ENCODE measurements at regions not wholly inside any gene's neighbourhood (a gene's known extent, or its start where the extent isn't known, plus 50 kb on each side); places are given as distances from the start of the nearest gene placed in this dataset.
"Not testable (repeated sequence)": the region's sequence is repeated elsewhere in the genome, so short reads cannot be mapped to it uniquely, and the experiment has no call there.

DNA sequence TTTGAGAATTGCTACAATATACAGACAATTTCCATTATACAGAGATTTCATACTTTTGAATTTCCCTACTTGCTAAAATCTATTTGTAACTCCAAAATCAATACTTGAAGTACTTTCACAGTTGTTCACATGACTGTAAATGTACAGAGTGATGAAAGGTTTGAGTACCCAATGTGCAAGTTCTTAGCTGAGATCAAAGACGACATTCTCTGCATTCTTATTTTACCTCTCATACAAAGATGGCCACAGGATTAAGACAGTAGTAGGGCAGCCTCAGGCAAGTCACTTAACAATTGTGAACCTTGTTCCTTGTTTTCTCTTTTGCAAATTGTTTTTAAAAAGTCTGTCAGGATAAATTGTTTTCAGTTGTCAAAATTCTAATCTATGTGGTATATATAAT lies 255.9 kb upstream of the KITLG start:
- intact Hi-C loops (cut with DNase I) = no loop called here
- no peaks in the 10 kb centered on the region for H3K36me3 ChIP-seq
- no peak for DNase-seq
- TF ChIP-seq, protein P1, sequence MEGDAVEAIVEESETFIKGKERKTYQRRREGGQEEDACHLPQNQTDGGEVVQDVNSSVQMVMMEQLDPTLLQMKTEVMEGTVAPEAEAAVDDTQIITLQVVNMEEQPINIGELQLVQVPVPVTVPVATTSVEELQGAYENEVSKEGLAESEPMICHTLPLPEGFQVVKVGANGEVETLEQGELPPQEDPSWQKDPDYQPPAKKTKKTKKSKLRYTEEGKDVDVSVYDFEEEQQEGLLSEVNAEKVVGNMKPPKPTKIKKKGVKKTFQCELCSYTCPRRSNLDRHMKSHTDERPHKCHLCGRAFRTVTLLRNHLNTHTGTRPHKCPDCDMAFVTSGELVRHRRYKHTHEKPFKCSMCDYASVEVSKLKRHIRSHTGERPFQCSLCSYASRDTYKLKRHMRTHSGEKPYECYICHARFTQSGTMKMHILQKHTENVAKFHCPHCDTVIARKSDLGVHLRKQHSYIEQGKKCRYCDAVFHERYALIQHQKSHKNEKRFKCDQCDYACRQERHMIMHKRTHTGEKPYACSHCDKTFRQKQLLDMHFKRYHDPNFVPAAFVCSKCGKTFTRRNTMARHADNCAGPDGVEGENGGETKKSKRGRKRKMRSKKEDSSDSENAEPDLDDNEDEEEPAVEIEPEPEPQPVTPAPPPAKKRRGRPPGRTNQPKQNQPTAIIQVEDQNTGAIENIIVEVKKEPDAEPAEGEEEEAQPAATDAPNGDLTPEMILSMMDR (IDR thresholded peaks at IDR 0.05) = no peak
- no peaks in the 10 kb centered on the region for H3K4me1 ChIP-seq
- H3K9ac ChIP-seq (ENCODE audit: low read depth in 2 of 2, low read length in 2 of 2) = no peak overlapping the region
- no peaks in the 10 kb centered on the region for H3K27me3 ChIP-seq
- no peak overlapping the region for H3K27ac ChIP-seq
- no peaks in the 10 kb centered on the region for H3K9me3 ChIP-seq
- H3K4me3 ChIP-seq = no peak overlapping the region

DNA sequence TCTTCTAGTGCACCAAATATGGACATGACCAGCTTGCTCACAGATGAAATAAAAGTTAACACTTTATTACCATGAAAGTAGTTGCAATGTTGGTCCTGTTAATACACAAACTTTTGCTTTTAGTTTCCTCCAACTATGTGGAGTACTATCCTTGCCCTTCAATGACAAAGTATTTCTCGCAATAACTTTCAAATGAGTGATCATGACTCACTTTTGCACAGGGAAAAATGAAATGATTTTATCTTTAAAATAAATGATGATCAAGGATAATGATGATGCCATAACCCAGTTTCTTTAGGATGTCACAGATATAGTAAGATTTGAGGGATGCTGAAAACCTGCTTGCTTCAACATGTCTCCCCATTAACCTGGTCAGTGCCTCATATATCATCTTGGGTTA lies 254.0 kb upstream of the KITLG start:
- Histone ChIP-seq H3K36me3 (no peaks in the 10 kb centered on the region), H3K9ac (ENCODE audit: low read depth in 2 of 2, low read length in 2 of 2) (no peak overlapping the region), H3K27me3 (no peaks in the 10 kb centered on the region), H3K9me3 (no peaks in the 10 kb centered on the region), H3K4me1 (no peaks in the 10 kb centered on the region), H3K4me3 (no peak overlapping the region), H3K27ac (no peak overlapping the region)
- TF ChIP-seq, protein P1 (IDR thresholded peaks at IDR 0.05) = no peak
- no peak for DNase-seq
- intact Hi-C loops (cut with DNase I) = no loop called here

DNA sequence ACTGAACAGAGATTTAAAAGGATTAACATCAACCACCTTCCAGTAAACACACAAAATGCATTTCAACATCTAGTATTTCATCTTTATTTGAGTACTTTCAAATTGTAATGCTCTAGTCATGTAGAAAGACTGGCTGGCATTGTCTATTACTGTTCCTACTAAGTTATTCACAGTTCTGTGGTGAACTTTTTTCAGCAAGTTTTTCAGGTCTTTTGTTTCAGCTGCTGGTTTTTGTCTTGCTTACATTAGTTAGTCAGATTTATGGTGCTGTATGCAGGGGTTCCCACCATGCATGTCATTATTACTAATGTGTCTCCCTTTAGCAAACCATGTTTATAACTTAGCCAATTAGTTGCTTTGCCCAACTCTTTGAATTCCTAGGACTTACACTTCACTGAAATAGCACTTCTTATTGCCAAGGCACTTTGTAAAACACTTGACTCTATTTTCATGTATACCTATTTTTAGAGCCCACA lies 253.4 kb upstream of the KITLG start:
- no peaks in the 10 kb centered on the region for H3K36me3 ChIP-seq
- no peak overlapping the region for H3K27ac ChIP-seq
- TF ChIP-seq, protein P1 (IDR thresholded peaks at IDR 0.05) = no peak
- intact Hi-C loops (cut with DNase I) = no loop called here
- no peaks in the 10 kb centered on the region for H3K4me1 ChIP-seq
- H3K9ac ChIP-seq (ENCODE audit: low read depth in 2 of 2, low read length in 2 of 2) = no peak overlapping the region
- H3K4me3 ChIP-seq = no peak overlapping the region
- H3K27me3 ChIP-seq = no peaks in the 10 kb centered on the region
- no peaks in the 10 kb centered on the region for H3K9me3 ChIP-seq
- DNase-seq = no peak

DNA sequence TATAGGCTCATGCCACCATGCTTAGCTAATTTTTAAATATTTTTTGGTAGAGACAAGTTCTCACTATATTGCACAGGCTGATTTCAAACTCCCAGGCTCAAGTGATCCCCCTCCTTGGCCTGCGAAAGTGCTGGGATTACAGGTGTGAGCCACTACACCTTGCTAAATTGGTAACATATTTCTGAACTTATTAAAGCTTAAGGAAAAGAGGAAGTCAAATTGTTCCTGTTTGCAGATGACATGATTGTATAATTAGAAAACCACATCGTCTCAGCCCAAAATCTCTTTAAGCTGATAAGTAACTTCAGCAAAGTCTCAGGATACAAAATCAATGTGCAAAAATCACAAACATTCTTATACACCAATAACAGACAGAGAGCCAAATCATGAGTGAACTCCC lies 248.3 kb upstream of the KITLG start:
- H3K27ac ChIP-seq; intact Hi-C loops (cut with DNase I); H3K9me3 ChIP-seq; H3K36me3 ChIP-seq; H3K4me1 ChIP-seq; DNase-seq; H3K9ac ChIP-seq (ENCODE audit: low read depth in 2 of 2, low read length in 2 of 2); H3K4me3 ChIP-seq; H3K27me3 ChIP-seq: not testable (repeated sequence)

DNA sequence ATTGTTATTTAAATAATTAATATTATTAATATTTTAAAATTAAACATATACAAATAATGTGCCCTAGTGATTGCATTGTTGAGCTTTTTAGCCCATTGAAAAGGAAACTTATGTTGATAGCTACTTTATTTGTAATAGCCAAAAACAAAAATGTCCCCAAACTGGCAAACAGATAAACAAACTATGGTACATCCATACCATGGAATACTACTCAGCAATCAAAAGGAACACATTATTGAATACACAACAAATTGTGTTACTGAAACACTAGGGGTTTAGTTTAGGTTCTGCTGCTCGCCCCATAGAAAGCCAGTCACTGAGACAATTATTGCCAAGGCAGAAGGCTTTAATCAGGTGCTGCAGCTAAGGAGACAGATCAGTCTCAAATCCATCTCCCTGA lies 239.7 kb upstream of the KITLG start:
- TF ChIP-seq, protein P1 (IDR thresholded peaks at IDR 0.05) = no peak
- intact Hi-C loops (cut with DNase I) = no loop called here

DNA sequence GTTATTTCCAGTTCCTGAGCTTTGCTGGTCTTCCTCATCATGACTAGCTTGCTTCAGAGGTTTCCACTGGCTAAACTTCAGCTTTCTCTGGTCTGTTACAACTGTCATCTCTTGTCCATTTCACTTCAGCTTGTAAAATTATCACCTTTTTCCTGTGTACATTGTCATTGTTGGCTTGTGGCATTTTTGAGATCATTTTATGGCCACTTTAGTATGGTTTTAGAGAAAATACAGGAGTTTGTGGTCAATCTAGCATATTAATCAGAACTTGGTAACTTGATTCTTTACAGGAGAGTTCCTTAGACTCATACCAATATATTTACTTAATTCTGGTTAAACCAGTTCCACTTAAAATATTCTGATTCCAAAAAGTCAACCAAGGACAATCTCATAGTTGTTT lies 235.9 kb upstream of the KITLG start:
- intact Hi-C loops (cut with DNase I) = no loop called here
- DNase-seq = no peak
- H3K9me3 ChIP-seq = no peaks in the 10 kb centered on the region
- no peaks in the 10 kb centered on the region for H3K4me1 ChIP-seq
- H3K4me3 ChIP-seq = no peak overlapping the region
- H3K27me3 ChIP-seq = no peaks in the 10 kb centered on the region
- TF ChIP-seq, protein P1 (IDR thresholded peaks at IDR 0.05) = no peak
- H3K27ac ChIP-seq = no peak overlapping the region
- H3K9ac ChIP-seq (ENCODE audit: low read depth in 2 of 2, low read length in 2 of 2) = no peak overlapping the region
- H3K36me3 ChIP-seq = no peaks in the 10 kb centered on the region

More for the DNA sequence above, 239.7 kb upstream of the KITLG start:
- DNase-seq = no peak
- Histone ChIP-seq H3K27ac (no peak overlapping the region), H3K4me3 (no peak overlapping the region), H3K9ac (ENCODE audit: low read depth in 2 of 2, low read length in 2 of 2) (no peak overlapping the region), H3K36me3 (no peaks in the 10 kb centered on the region), H3K9me3 (no peaks in the 10 kb centered on the region), H3K27me3 (no peaks in the 10 kb centered on the region), H3K4me1 (no peaks in the 10 kb centered on the region)

All from colonic mucosa (tissue), 4 donors.